ENCODE measurements at regions not wholly inside any gene's neighbourhood (a gene's known extent, or its start where the extent isn't known, plus 50 kb on each side); places are given as distances from the start of the nearest gene placed in this dataset.
"Not testable (repeated sequence)": the region's sequence is repeated elsewhere in the genome, so short reads cannot be mapped to it uniquely, and the experiment has no call there.

- no peak for DNase-seq (ENCODE audit: low spot score)
These were observed 122.6 kb upstream of the MAP3K7 start for GRCh38 chr6:90709431-90709996.

GRCh38 chr6:90708206-90708737 is 121.4 kb upstream of the MAP3K7 start:
- DNase-seq (ENCODE audit: low spot score) = no peak

- no peak for DNase-seq (ENCODE audit: low spot score)
These were observed 120.4 kb upstream of the MAP3K7 start for GRCh38 chr6:90707246-90707645.

GRCh38 chr6:90703336-90703735 is 116.5 kb upstream of the MAP3K7 start:
- DNase-seq (ENCODE audit: low spot score) = no peak

- DNase-seq (ENCODE audit: low spot score) = no peak
These were observed 115.1 kb upstream of the MAP3K7 start for GRCh38 chr6:90701926-90702325.

GRCh38 chr6:90701146-90701781 is 114.4 kb upstream of the MAP3K7 start:
- DNase-seq (ENCODE audit: low spot score) = peak; percentile 55

GRCh38 chr6:90695316-90695715 is 108.4 kb upstream of the MAP3K7 start:
- DNase-seq (ENCODE audit: low spot score) = no peak

- no peak for DNase-seq (ENCODE audit: low spot score)
These were observed 107.9 kb upstream of the MAP3K7 start for GRCh38 chr6:90694802-90695201.

GRCh38 chr6:90691823-90692222 is 105.0 kb upstream of the MAP3K7 start:
- peak; percentile 4 for DNase-seq (ENCODE audit: low spot score)

GRCh38 chr6:90689172-90689571 is 102.3 kb upstream of the MAP3K7 start:
- no peak for DNase-seq (ENCODE audit: low spot score)

GRCh38 chr6:90687775-90688380 is 101.0 kb upstream of the MAP3K7 start:
- DNase-seq (ENCODE audit: low spot score) = no peak

- no peak for DNase-seq (ENCODE audit: low spot score)
These were observed 95.0 kb upstream of the MAP3K7 start for GRCh38 chr6:90681863-90682262.

GRCh38 chr6:90678049-90678779 is 91.3 kb upstream of the MAP3K7 start:
- no peak for DNase-seq (ENCODE audit: low spot score)

- DNase-seq (ENCODE audit: low spot score) = no peak
These were observed 90.6 kb upstream of the MAP3K7 start for GRCh38 chr6:90677440-90677839.

GRCh38 chr6:90676516-90677300 is 89.8 kb upstream of the MAP3K7 start:
- no peak for DNase-seq (ENCODE audit: low spot score)

- not testable (repeated sequence) for DNase-seq (ENCODE audit: low spot score)
These were observed 88.2 kb upstream of the MAP3K7 start for GRCh38 chr6:90675107-90675506.

GRCh38 chr6:90674077-90674476 is 87.2 kb upstream of the MAP3K7 start:
- DNase-seq (ENCODE audit: low spot score) = not testable (repeated sequence)

- no peak for DNase-seq (ENCODE audit: low spot score)
These were observed 83.0 kb upstream of the MAP3K7 start for GRCh38 chr6:90669846-90670245.

- no peak for DNase-seq (ENCODE audit: low spot score)
These were observed 82.5 kb upstream of the MAP3K7 start for GRCh38 chr6:90669420-90669819.

GRCh38 chr6:90668141-90668540 is 81.3 kb upstream of the MAP3K7 start:
- DNase-seq (ENCODE audit: low spot score) = no peak

GRCh38 chr6:90663873-90664272 is 77.0 kb upstream of the MAP3K7 start:
- DNase-seq (ENCODE audit: low spot score) = no peak

GRCh38 chr6:90663106-90663505 is 76.2 kb upstream of the MAP3K7 start:
- no peak for DNase-seq (ENCODE audit: low spot score)
